HG02588 (cell line): ENCODE measurements at regions not wholly inside any gene's neighbourhood (a gene's known extent, or its start where the extent isn't known, plus 50 kb on each side); places are given as distances from the start of the nearest gene placed in this dataset.

Experiments used
- ATAC-seq: cut with Tn5 transposase; IDR thresholded peaks from one replicate; pipeline ENCODE4 v1.9.1; 2021; ENCODE audit warnings: mild to moderate bottlenecking, moderate library complexity; ENCODE audit not compliant: unreplicated experiment

DNA sequence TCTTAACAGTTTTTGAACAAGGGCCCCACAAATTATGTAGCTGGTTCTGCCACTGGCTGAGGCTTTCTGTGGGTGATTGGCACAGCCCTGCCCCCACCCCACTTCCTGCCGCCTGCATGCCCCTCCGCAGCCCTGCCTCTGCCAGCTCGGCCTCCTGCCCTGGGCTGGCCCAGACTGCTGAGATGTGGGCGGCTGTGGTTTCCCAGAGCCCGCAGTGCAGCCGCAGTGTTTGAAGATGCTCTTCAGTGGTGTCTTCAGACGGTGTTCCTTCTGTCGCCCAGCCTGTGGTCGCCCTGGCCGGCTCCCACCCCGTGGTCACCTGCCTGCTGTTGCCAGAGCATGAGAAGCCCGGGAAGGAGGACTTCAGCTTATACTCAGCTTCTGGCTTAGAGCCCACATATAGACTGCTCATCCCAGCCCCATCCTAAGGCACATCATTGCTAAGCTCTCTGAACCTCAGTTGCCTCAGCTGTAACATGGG, 154.3 kb downstream of the VEGFA start:
- ATAC-seq, result no peak

DNA sequence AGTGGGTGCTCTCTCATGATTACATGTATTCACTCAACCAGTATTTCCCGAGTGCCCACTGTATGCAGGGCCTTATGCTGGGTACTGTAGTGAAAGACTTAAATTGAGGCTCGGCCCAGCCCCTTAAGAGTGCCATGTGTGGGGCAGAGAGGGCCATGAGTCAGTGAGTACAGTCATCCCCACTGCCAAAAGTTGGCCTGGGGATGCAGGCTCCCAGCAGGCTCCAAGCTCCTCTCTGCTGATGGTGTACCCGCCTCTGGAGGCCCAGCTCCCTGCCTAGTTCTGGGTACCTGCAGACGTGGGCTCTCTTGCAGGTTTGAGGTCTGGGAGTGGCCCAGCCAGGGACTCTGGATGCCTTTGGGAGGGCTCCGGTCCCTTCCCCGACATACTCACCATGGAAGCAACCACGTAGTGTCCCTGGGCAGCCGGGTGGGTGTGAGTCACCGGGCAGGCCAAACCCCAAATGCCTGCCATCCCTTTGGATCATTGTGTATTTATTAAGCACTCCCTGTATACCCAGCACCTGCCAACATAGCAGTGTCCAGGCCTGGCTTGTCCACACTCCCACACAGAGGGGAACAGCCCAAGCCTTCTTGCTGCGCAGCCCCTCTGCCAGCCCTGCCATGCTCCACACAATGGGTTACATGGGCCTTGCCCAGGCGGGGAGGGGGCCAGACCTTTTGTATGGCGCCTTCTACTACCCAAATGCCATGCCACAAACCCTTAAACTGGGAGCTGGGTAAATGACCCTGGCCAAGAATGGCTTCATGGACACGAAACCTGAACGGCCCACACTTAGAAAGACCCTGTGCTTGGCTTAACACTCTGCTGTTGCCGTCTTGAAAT, 153.6 kb downstream of the VEGFA start:
- ATAC-seq, result no peak

DNA sequence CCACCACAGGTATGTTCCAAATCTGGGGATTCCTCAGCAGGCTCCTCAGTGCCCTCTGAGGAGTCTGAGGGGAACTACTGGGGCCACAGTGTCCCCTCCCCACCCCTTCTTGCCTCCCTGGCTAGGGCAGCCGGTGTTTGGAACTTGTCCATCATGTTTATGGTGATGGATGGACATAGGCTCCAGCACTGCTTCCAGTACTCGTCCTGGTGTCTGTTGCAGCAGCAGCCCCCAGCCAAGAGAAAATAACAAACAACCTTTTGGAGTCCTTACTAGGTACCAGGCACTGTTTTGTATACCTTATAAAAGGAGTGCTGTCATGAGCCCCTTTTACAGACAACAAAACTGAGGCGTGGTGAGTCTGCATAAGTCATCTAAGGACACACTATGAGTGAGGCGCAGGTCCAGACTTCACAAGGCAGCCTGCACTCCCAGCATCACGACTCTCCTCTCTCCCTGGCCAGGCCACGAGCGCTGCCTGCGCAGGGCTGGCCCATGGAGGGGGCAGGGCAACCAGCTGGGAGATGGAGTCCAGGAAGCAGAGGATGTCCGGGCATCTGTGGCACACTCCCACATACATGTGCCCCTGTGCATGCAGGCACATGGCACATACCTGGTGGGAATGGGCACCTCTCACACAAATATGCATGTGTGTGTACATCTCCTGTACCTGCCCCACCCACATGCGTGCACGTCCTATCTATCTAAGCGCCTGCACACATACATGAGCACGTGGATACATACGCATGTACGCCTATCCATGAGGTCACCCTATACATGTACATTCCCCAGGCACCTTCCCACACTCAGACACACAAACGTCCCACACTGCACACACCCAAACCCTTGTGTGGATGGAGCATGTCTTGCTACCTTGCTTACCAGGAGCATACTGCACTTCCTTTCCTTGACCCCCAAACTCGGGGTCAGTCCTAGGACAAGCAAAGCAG, 152.7 kb downstream of the VEGFA start:
- no peak for ATAC-seq

DNA sequence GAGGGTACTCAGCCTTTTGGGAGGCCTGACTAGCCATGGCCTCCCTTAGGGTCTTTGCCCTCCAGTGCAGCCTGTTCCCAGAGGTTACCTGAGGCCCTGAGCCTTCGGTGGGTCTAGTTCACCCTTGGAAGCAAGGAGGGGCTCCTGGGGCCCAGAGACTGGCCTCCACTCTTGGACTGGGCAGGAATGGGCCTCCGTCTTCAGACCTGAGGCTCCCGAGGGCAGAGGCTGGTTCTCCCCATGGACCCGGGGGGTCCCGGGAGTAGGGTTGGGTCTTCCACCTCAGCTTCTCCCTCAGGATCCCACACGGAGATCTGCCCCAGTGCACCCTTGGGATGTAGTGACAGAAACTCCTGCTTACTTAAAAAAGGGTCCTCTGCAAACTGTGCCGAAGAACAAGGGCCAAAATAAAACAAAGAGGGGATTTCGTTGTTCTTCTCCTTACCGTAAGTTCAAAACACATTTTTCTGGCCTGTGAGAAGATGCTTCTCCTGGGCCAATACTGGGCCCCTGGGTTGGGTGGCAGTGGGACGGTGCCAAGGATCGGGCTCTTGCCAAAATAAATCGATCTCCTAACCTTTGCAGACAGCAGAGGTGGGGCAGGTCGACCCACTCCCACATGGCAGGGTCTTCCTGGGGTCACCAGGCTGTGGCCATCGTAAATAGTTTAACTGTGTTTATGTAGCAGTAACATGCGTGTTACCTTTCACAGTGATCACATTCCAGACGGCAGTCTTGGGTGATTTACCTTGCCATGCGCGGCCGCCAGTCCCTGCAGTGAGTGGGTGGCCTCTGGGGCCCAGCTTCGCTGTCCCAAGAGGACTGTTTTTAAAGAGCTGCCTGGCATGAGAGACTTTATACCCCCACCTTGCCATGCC, 151.8 kb downstream of the VEGFA start:
- no peak for ATAC-seq

DNA sequence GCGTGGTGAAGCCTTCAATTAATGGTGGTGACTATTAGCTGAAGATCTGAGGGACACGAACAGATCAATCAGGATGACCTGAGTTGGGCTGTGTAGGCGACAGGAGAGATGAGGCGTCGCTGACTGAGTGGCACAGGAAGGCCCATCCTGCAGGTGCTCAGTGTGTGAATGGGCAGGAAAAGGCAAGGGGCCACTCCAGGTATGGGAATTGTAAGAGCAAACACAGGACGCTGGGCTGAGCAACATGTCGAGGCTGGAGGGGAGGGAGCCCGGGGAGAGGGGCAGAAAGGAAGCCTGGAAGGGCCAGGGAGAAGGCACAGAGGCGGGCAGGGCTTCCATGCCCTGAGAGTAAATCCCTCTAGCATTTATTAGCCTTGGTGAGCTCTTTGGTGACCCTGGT, 151.0 kb downstream of the VEGFA start:
- no peak for ATAC-seq

DNA sequence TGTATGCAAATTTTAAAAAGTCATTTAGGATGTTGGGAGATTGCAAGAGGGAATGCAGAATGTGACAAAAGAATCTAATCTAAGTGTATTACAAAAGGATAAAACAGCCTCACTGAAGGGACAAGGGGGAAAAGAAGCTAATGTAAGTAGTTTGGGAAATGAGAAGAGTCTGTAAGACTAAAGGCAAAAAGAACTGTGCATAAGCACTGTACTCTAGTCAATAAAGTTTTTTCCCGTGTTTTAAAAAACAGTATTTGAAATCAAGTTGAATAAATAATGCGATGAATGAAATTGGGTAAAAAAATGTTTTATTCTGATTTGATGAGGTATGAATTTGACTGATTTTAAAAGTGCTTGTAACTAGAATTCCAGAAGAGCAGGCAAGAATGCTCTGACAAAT, 149.8 kb downstream of the VEGFA start:
- no peak for ATAC-seq

DNA sequence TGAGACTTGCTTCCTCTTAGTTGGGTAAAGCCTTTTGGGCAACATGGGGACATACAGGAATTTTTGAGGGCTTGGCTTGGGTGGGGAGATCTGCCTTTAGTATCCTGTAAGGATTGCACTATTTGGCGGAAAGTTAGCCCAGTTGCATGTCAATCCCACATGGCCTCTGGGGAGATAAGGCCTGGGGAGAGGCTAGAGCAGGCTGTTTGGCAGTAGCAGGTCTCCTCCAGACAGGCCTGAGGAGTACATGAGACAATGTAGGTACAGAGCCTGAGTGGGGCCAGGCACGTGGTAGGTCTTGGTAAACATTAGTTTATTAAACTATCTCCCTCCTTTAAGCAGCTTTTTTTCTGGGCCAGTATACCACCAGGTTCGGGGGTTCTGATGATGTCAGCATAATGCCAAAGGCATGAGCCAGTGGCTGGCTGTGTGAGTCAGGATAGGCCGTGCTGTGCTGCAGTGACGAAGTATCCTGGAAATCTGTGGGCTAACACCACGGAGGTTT, 147.9 kb downstream of the VEGFA start:
- no peak for ATAC-seq

DNA sequence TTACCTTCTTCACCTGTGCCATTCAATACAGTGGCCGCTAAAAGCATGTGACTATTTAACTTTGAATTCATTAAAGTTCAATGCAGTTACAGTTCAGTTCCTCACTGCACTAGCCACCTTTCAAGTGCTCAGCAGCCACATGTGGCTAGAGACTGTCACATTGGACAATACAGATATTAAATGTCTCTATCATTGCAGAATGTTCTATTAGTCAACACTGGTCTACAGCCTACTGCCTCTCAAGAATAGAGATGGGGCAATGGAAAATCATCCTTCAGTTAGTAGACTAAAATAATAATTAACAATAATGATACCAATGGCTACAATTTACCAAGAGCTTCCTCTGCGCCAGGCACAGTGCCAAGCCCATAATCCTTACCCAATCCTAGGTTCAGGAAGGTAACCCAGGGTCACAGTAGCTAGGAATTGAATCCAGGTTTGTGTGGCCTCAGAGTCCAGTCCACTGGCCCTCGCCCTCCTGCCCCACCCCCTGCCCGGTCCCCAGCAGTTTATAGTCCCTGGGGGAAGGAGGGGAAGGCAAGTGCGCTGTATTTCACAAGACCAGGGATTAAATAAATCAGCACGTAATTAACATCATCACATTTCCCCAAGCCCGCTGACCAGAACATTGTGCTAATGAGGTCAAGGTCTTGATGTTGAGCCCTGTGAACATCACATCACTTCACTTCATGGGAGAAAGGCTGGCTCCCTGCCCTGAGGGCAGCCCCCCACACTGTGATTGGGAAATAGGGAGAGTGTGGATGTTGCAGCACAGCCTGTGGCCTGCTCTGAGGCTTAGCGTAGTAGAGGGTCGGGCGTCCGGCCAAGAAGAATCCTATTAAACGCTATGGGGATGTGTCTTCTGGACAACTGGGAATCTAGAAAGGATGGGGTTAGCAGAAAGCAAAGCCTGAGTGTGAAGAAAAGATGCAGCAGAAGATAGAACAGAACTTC, 147.2 kb downstream of the VEGFA start:
- no peak for ATAC-seq

DNA sequence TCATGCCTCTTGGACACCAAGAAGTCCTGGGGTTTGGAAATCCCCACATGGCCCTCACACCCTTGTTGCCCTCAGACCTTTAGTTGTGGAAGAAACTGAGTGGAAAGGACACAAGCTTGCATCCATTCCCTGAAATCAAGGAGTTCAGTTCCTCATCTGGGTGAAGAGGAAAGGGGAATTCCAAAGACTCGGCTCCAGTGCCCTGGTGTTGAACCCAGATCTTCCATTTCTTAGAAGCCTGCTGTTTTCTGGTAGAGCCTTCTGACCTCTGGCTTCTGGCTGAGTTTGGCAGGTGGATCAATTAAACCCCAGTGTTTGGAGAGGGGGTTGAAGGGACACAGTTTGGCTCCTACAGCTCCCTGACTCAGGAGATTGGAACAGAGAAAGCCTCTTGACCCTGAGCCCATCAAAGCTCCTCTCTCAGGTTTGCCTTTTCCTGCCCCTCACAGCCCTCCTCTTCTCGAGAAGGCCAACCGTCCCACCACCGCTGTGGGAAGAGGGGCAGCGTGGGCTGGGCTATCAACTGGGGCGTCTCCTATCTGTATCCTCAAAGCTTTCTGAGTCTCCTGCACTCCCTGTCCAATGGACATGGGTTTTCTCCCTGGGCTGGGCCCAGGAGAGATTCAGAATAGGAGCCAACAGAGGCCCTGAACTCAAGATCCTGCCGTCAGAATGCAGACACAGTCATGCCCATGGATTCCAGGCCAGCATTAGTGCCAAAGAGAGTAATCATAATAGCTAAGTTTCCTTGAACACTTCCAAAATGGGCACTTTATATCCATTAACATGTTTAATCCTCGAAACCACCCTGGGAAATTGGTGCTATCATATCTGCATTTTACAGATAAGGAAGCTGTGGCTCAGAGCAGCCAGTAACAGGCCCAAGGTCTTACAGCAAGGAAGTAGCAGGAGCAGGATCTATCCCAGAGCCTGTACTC, 146.2 kb downstream of the VEGFA start:
- ATAC-seq, result no peak

DNA sequence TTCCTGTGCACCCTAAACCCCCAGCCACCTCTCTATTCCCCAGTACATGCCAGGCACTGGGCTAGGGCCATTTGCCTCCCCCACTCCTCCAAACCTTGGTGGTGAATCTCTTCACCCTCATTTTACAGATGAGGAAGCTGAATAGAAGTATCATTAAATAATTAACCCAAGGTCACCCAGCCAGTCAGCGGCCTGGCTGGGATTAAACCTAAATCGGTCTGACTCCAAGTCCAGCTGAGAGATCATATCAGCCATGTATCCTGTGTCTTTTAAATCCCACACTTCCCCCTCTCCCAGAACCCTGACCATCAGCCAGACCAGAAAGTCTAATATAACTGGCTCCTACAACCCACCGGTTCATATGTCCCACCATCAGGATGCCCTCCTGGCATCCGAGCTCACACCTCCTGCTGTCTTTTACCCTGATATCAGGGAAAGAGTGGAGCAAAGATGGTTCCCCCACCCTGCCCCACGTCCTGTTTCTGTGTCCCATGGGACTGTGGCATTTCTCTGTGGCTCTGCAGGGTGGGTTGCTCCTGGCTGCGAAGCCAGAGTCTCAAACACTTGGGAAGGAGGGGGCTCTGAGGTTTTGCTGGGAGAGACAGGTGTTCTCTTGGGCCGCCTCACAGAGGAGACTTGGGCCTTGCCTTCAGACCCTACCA, 145.3 kb downstream of the VEGFA start:
- no peak for ATAC-seq

DNA sequence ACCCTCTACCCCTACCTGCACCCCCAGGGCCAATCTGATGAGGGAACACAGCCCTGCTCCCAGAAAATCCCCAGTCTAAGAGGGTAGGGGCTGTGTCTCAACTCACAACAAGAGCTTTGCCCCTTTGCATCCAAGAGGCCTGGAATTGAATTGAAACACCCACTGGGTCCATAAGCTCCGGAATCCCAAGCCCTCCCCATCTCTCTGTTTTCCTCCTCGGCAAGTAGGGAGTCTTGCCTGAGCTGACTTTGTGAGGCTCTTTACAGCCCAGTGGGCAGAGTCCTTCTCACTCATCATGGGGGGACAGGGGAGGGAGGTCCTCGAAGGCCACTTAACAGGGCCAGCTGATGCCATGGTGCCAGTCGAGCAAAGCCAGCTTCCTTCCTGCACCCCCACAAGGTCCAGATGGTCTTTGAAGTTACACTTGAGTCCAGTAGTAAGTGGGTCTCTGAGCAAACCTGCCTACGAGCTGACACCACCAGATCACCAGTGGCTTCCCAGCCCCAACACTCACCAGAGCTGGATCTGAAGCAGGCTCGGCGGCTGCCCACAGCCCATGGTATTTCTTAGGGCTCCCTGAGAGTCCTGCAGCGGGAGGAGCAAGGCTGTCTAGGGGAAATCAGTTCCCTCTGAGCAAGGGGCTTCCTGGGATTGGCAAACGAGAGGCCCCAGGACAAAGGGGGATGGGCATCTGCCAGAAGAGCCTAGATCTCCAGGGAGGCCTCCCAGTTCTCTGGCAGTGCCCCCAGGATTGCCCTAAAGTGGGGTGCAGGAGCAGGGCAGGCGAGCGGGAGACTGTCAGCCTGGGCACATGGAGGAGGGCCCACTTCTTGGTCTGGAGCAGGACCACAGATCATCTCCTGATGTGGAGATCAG, 144.5 kb downstream of the VEGFA start:
- ATAC-seq, result no peak

DNA sequence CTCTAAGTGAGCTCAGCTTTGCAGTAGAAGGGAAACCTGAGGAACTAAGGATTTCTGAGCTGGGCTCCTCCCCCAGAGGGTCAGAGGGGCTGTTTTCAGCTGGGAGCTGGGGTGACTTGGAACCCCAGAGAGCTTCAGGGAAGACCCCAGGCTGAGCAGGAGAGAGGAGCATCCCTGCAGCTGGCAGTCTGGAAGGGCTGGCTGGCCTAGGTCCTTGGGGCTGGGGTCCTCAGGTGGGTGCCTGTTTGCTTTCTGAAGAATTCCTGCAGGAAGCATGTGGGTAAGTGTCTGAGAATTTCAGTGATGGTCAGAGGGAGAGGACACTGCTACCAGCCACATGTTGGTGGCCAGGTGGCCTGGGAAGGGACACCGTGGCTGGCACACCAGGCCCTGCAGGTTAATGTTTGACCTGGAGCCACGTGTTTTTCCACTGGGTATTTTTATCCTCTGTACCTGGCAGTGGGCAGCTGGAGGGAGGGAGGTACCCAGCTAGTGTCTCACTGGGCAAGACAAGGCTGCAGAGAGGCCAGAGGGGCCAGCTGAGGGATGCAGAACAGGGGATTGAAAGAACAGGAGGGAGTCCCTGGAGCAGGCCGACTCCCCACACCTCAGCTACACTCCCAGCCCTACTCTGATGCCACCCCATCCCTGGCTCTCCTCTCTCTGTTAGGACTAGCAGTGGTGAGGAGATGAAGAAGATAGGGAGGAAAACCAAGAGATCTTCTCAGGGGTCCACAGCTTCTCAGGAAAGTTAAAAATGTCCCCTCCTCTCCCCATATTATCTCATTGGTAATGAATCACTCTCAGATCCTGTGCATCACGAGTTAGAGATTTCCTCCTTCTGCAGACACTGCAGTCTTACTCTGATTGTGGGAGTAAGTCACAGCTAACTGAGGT, 143.6 kb downstream of the VEGFA start:
- ATAC-seq, result no peak

DNA sequence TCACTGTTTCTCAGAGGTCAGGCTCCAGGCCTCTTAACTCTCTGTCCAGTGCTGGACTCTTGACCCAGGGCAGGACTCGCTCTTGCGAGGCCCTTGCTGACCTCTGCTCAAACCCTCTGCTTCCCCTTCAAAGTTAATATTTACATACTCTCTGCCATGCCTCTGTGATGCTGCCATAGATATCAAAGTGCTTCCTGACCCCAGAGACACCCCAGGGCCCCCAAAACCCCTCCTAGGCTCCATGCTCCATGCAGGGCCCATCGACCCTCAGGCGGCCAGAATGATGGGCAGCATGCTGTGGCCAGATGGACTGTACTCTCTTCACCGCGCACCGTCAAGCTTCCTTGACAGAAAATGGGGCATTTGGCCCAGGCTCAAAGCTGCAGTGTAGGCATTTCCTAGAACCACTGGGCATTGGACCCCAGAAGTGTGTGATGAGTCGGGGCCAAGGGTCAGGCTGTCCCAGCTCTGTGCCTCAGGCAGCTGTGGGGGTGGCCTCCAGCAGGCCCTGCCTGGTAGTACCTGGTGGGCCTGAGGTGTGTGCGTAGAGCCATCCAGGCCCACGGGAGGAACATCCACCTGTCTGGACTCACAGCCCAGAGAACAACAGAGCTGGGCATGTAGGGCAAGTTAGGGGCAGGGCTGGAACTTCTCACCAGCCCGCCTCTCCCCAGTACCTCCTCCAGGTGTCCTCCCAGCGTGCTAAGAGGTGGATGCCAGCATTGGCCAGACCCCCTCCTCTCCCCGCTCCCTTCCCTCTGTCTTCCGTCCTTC, 142.8 kb downstream of the VEGFA start:
- no peak for ATAC-seq

DNA sequence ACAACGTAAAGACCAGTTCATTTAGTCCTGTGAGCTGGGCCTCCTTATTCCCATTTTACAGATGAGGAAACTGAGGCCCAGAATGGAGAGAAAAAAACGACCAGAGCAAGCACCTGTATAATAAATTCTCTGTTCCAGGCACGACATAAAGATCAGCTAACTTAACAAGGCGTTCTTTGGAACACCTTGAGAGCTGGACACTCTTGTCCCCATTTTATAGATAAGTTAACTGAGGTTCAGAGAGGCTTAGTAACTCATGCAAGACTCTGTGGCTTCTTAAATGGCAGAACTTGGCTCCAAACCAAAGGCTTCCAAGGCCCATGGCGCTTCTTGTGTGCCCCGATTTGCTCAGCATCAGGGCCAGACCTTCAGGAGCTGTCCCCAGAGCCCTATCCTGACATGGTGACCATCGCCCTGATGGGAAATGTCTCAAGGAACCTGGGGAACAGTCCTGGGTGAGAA, 142.1 kb downstream of the VEGFA start:
- ATAC-seq, result no peak
